PFSK-1 (cell line): ENCODE measurements at regions not wholly inside any gene's neighbourhood (a gene's known extent, or its start where the extent isn't known, plus 50 kb on each side); places are given as distances from the start of the nearest gene placed in this dataset.

Source experiments
- POLR2AphosphoS5 ChIP-seq: IDR thresholded peaks from 2 replicates; pipeline ENCODE4 v1.6.1; 2012; ENCODE audit warnings: low read depth, mild to moderate bottlenecking, control low read depth, low read length, moderate library complexity
- TF ChIP-seq, protein P1 (sequence below), 2 experiments: IDR thresholded peaks; 2 replicates each; pipeline versions ENCODE4 v1.6.1 to v1.8.0; 2011 to 2012; ENCODE audit warnings: low read depth in 2 of 2, low read length in 2 of 2, control low read depth in 1 of 2, inconsistent platforms in 1 of 2, mild to moderate bottlenecking in 1 of 2, moderate library complexity in 1 of 2; ENCODE audit not compliant: insufficient read depth in 1 of 2

GRCh38 chr1:8219530-8219929, 98.4 kb upstream of the SLC45A1 start:
- TF ChIP-seq, protein P1, sequence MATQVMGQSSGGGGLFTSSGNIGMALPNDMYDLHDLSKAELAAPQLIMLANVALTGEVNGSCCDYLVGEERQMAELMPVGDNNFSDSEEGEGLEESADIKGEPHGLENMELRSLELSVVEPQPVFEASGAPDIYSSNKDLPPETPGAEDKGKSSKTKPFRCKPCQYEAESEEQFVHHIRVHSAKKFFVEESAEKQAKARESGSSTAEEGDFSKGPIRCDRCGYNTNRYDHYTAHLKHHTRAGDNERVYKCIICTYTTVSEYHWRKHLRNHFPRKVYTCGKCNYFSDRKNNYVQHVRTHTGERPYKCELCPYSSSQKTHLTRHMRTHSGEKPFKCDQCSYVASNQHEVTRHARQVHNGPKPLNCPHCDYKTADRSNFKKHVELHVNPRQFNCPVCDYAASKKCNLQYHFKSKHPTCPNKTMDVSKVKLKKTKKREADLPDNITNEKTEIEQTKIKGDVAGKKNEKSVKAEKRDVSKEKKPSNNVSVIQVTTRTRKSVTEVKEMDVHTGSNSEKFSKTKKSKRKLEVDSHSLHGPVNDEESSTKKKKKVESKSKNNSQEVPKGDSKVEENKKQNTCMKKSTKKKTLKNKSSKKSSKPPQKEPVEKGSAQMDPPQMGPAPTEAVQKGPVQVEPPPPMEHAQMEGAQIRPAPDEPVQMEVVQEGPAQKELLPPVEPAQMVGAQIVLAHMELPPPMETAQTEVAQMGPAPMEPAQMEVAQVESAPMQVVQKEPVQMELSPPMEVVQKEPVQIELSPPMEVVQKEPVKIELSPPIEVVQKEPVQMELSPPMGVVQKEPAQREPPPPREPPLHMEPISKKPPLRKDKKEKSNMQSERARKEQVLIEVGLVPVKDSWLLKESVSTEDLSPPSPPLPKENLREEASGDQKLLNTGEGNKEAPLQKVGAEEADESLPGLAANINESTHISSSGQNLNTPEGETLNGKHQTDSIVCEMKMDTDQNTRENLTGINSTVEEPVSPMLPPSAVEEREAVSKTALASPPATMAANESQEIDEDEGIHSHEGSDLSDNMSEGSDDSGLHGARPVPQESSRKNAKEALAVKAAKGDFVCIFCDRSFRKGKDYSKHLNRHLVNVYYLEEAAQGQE (IDR thresholded peaks at IDR 0.05; ENCODE audit: insufficient read depth in 1 of 2, low read depth in 2 of 2, low read length in 2 of 2), result no peak
- TF ChIP-seq POLR2AphosphoS5, result no peak
